ENCODE measurements at regions not wholly inside any gene's neighbourhood (a gene's known extent, or its start where the extent isn't known, plus 50 kb on each side); places are given as distances from the start of the nearest gene placed in this dataset.

GRCh38 chr17:22337467-22337866 is 645.1 kb downstream of the KCNJ18 start:
- TF ChIP-seq, protein P1, sequence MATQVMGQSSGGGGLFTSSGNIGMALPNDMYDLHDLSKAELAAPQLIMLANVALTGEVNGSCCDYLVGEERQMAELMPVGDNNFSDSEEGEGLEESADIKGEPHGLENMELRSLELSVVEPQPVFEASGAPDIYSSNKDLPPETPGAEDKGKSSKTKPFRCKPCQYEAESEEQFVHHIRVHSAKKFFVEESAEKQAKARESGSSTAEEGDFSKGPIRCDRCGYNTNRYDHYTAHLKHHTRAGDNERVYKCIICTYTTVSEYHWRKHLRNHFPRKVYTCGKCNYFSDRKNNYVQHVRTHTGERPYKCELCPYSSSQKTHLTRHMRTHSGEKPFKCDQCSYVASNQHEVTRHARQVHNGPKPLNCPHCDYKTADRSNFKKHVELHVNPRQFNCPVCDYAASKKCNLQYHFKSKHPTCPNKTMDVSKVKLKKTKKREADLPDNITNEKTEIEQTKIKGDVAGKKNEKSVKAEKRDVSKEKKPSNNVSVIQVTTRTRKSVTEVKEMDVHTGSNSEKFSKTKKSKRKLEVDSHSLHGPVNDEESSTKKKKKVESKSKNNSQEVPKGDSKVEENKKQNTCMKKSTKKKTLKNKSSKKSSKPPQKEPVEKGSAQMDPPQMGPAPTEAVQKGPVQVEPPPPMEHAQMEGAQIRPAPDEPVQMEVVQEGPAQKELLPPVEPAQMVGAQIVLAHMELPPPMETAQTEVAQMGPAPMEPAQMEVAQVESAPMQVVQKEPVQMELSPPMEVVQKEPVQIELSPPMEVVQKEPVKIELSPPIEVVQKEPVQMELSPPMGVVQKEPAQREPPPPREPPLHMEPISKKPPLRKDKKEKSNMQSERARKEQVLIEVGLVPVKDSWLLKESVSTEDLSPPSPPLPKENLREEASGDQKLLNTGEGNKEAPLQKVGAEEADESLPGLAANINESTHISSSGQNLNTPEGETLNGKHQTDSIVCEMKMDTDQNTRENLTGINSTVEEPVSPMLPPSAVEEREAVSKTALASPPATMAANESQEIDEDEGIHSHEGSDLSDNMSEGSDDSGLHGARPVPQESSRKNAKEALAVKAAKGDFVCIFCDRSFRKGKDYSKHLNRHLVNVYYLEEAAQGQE (IDR thresholded peaks at IDR 0.05; ENCODE audit: low read depth) = no peak
- no peak for TF ChIP-seq ZBTB7A (IDR thresholded peaks at IDR 0.05; ENCODE audit: low read depth)
- no peak for TF ChIP-seq TEAD4 (IDR thresholded peaks at IDR 0.05)
- TF ChIP-seq EP300 (IDR thresholded peaks at IDR 0.05; ENCODE audit: borderline replicate concordance) = no peak
- no peak for TF ChIP-seq YY1 (IDR thresholded peaks at IDR 0.05; ENCODE audit: low read depth)
- TF ChIP-seq RAD21 (IDR thresholded peaks at IDR 0.05; ENCODE audit: low read depth) = no peak
- no peak for TF ChIP-seq USF1 (IDR thresholded peaks at IDR 0.05)
- TF ChIP-seq CEBPB (IDR thresholded peaks at IDR 0.05) = no peak
- no peak for TF ChIP-seq TCF12 (IDR thresholded peaks at IDR 0.05; ENCODE audit: low read depth)
- TF ChIP-seq FOXM1 (IDR thresholded peaks at IDR 0.05; ENCODE audit: borderline replicate concordance, low read depth) = no peak
- TF ChIP-seq MAX (IDR thresholded peaks at IDR 0.05) = no peak
- no peak for TF ChIP-seq NFIC (IDR thresholded peaks at IDR 0.05)
- no peak for TF ChIP-seq EGR1 (IDR thresholded peaks at IDR 0.05)
- TF ChIP-seq CREB1 (IDR thresholded peaks at IDR 0.05; ENCODE audit: low read depth) = no peak
- no peak for TF ChIP-seq TAF1 (IDR thresholded peaks at IDR 0.05; ENCODE audit: low read depth)

- no peak for TF ChIP-seq TCF12 (IDR thresholded peaks at IDR 0.05; ENCODE audit: low read depth)
- TF ChIP-seq USF1 (IDR thresholded peaks at IDR 0.05) = no peak
- no peak for TF ChIP-seq EGR1 (IDR thresholded peaks at IDR 0.05)
- TF ChIP-seq CREB1 (IDR thresholded peaks at IDR 0.05; ENCODE audit: low read depth) = no peak
- TF ChIP-seq, protein P1 (IDR thresholded peaks at IDR 0.05; ENCODE audit: low read depth) = no peak
- TF ChIP-seq FOXM1 (IDR thresholded peaks at IDR 0.05; ENCODE audit: borderline replicate concordance, low read depth) = no peak
- TF ChIP-seq ZBTB7A (IDR thresholded peaks at IDR 0.05; ENCODE audit: low read depth) = no peak
- TF ChIP-seq MAX (IDR thresholded peaks at IDR 0.05) = no peak
- TF ChIP-seq TEAD4 (IDR thresholded peaks at IDR 0.05) = no peak
- no peak for TF ChIP-seq RAD21 (IDR thresholded peaks at IDR 0.05; ENCODE audit: low read depth)
- TF ChIP-seq CEBPB (IDR thresholded peaks at IDR 0.05) = no peak
- TF ChIP-seq TAF1 (IDR thresholded peaks at IDR 0.05; ENCODE audit: low read depth) = no peak
- no peak for TF ChIP-seq EP300 (IDR thresholded peaks at IDR 0.05; ENCODE audit: borderline replicate concordance)
- TF ChIP-seq NFIC (IDR thresholded peaks at IDR 0.05) = no peak
- no peak for TF ChIP-seq YY1 (IDR thresholded peaks at IDR 0.05; ENCODE audit: low read depth)
Observed at GRCh38 chr17:22373911-22374310, 681.6 kb downstream of the KCNJ18 start.

DNA sequence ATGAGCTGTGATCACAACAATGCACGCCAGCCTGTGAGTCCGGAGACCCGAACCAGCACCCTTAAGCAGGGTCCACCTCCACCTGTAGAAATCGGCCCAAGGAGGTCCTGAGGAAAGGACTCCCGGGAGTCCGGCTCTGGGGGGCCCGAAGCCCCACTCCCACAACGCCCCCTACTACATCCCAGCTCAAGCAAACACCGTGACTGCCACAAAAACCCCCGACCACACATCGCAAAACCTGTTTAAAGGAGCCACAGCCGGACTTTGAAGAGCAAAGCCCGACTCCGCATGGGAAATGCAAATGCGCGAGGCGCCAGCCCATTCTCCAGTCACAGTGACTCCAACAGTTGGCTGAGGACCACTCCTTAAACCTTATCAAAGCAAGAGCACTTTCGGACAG is 682.4 kb downstream of the KCNJ18 start:
- TF ChIP-seq CREB1 (IDR thresholded peaks at IDR 0.05; ENCODE audit: low read depth) = no peak
- no peak for TF ChIP-seq USF1 (IDR thresholded peaks at IDR 0.05)
- TF ChIP-seq YY1 (IDR thresholded peaks at IDR 0.05; ENCODE audit: low read depth) = no peak
- no peak for TF ChIP-seq NFIC (IDR thresholded peaks at IDR 0.05)
- no peak for TF ChIP-seq EP300 (IDR thresholded peaks at IDR 0.05; ENCODE audit: borderline replicate concordance)
- TF ChIP-seq TEAD4 (IDR thresholded peaks at IDR 0.05) = no peak
- no peak for TF ChIP-seq EGR1 (IDR thresholded peaks at IDR 0.05)
- no peak for TF ChIP-seq MAX (IDR thresholded peaks at IDR 0.05)
- no peak for TF ChIP-seq ZBTB7A (IDR thresholded peaks at IDR 0.05; ENCODE audit: low read depth)
- no peak for TF ChIP-seq CEBPB (IDR thresholded peaks at IDR 0.05)
- TF ChIP-seq, protein P1 (IDR thresholded peaks at IDR 0.05; ENCODE audit: low read depth) = no peak
- no peak for TF ChIP-seq TAF1 (IDR thresholded peaks at IDR 0.05; ENCODE audit: low read depth)
- TF ChIP-seq FOXM1 (IDR thresholded peaks at IDR 0.05; ENCODE audit: borderline replicate concordance, low read depth) = no peak
- TF ChIP-seq TCF12 (IDR thresholded peaks at IDR 0.05; ENCODE audit: low read depth) = no peak
- no peak for TF ChIP-seq RAD21 (IDR thresholded peaks at IDR 0.05; ENCODE audit: low read depth)

All from Ishikawa (cell line).